ENCODE measurements at regions not wholly inside any gene's neighbourhood (a gene's known extent, or its start where the extent isn't known, plus 50 kb on each side); places are given as distances from the start of the nearest gene placed in this dataset.

GRCh38 chr11:38060920-38061319, 1462.9 kb upstream of the RAG2 start:
- POLR2A ChIA-PET = no interaction called here
- H3K27me3 Mint-ChIP-seq = no peaks in the 10 kb centered on the region
- no peaks in the 10 kb centered on the region for H3K36me3 Mint-ChIP-seq (ENCODE audit: low read depth)
- H3K27ac Mint-ChIP-seq = no peak overlapping the region
- DNase-seq = no peak
- intact Hi-C loops (cut with DNase I, micrococcal nuclease) = no loop called here
- no peaks in the 10 kb centered on the region for H3K4me1 Mint-ChIP-seq
- ATAC-seq = no peak
- CTCF ChIA-PET = no interaction called here
- no peak overlapping the region for H3K4me3 Mint-ChIP-seq
- peaks cover 12% of the 10 kb centered on the region for H3K9me3 Mint-ChIP-seq (ENCODE audit: low read depth)

GRCh38 chr11:38060136-38060535, 1462.1 kb upstream of the RAG2 start:
- H3K4me3 Mint-ChIP-seq = no peak overlapping the region
- H3K4me1 Mint-ChIP-seq = no peaks in the 10 kb centered on the region
- no peak overlapping the region for H3K27ac Mint-ChIP-seq
- ChIA-PET CTCF (no interaction called here), POLR2A (no interaction called here)
- H3K9me3 Mint-ChIP-seq (ENCODE audit: low read depth) = peaks cover 12% of the 10 kb centered on the region
- ATAC-seq (no peak), DNase-seq (no peak)
- H3K36me3 Mint-ChIP-seq (ENCODE audit: low read depth) = no peaks in the 10 kb centered on the region
- intact Hi-C loops (cut with DNase I, micrococcal nuclease) = no loop called here
- H3K27me3 Mint-ChIP-seq = no peaks in the 10 kb centered on the region

GRCh38 chr11:38046571-38047135, 1448.6 kb upstream of the RAG2 start:
- intact Hi-C loops (cut with DNase I, micrococcal nuclease) = no loop called here
- H3K4me1 Mint-ChIP-seq = no peaks in the 10 kb centered on the region
- no peak overlapping the region for H3K4me3 Mint-ChIP-seq
- no peaks in the 10 kb centered on the region for H3K27me3 Mint-ChIP-seq
- H3K27ac Mint-ChIP-seq = no peak overlapping the region
- DNase-seq = no peak
- POLR2A ChIA-PET = no interaction called here
- CTCF ChIA-PET = no interaction called here
- ATAC-seq = no peak
- no peaks in the 10 kb centered on the region for H3K36me3 Mint-ChIP-seq (ENCODE audit: low read depth)
- peaks cover 8% of the 10 kb centered on the region for H3K9me3 Mint-ChIP-seq (ENCODE audit: low read depth)

- intact Hi-C loops (cut with DNase I, micrococcal nuclease) = no loop called here
- POLR2A ChIA-PET = no interaction called here
- H3K36me3 Mint-ChIP-seq (ENCODE audit: low read depth) = no peaks in the 10 kb centered on the region
Observed at GRCh38 chr11:38043060-38043459, 1445.0 kb upstream of the RAG2 start.

GRCh38 chr11:38038777-38039176, 1440.7 kb upstream of the RAG2 start:
- ChIA-PET POLR2A (no interaction called here), CTCF (no interaction called here)
- H3K27ac Mint-ChIP-seq = no peak overlapping the region
- H3K4me1 Mint-ChIP-seq = no peaks in the 10 kb centered on the region
- H3K36me3 Mint-ChIP-seq (ENCODE audit: low read depth) = no peaks in the 10 kb centered on the region
- intact Hi-C loops (cut with DNase I, micrococcal nuclease) = no loop called here
- no peak overlapping the region for H3K4me3 Mint-ChIP-seq
- peaks cover 8% of the 10 kb centered on the region for H3K9me3 Mint-ChIP-seq (ENCODE audit: low read depth)
- ATAC-seq (no peak), DNase-seq (no peak)
- H3K27me3 Mint-ChIP-seq = no peaks in the 10 kb centered on the region

More at GRCh38 chr11:38043060-38043459, 1445.0 kb upstream of the RAG2 start:
- H3K27me3 Mint-ChIP-seq = no peaks in the 10 kb centered on the region
- ATAC-seq = no peak
- H3K4me3 Mint-ChIP-seq = no peak overlapping the region
- no peaks in the 10 kb centered on the region for H3K4me1 Mint-ChIP-seq
- no peak for DNase-seq
- peaks cover 2% of the 10 kb centered on the region for H3K9me3 Mint-ChIP-seq (ENCODE audit: low read depth)
- CTCF ChIA-PET = no interaction called here
- H3K27ac Mint-ChIP-seq = no peak overlapping the region

GRCh38 chr11:38019072-38019775, 1421.2 kb upstream of the RAG2 start:
- no peak for ATAC-seq
- intact Hi-C loops (cut with DNase I, micrococcal nuclease) = no loop called here

GRCh38 chr11:38014405-38014804, 1416.4 kb upstream of the RAG2 start:
- no peak for DNase-seq
- no peaks in the 10 kb centered on the region for H3K4me1 Mint-ChIP-seq

More at GRCh38 chr11:38019072-38019775, 1421.2 kb upstream of the RAG2 start:
- no peaks in the 10 kb centered on the region for H3K4me1 Mint-ChIP-seq
- ChIA-PET CTCF (no interaction called here), POLR2A (no interaction called here)
- DNase-seq = no peak
- H3K36me3 Mint-ChIP-seq (ENCODE audit: low read depth) = no peaks in the 10 kb centered on the region
- H3K27ac Mint-ChIP-seq = no peak overlapping the region
- H3K9me3 Mint-ChIP-seq (ENCODE audit: low read depth) = peaks cover 16% of the 10 kb centered on the region
- no peaks in the 10 kb centered on the region for H3K27me3 Mint-ChIP-seq
- no peak overlapping the region for H3K4me3 Mint-ChIP-seq

GRCh38 chr11:38013157-38013556, 1415.1 kb upstream of the RAG2 start:
- DNase-seq (no peak), ATAC-seq (no peak)
- Mint-ChIP-seq H3K4me1 (no peaks in the 10 kb centered on the region), H3K4me3 (no peak overlapping the region), H3K27ac (no peak overlapping the region), H3K9me3 (ENCODE audit: low read depth) (peaks cover 3% of the 10 kb centered on the region), H3K27me3 (no peaks in the 10 kb centered on the region), H3K36me3 (ENCODE audit: low read depth) (no peaks in the 10 kb centered on the region)
- ChIA-PET CTCF (no interaction called here), POLR2A (no interaction called here)
- intact Hi-C loops (cut with DNase I, micrococcal nuclease) = no loop called here

More at GRCh38 chr11:38014405-38014804, 1416.4 kb upstream of the RAG2 start:
- ChIA-PET CTCF (no interaction called here), POLR2A (no interaction called here)
- H3K27me3 Mint-ChIP-seq = no peaks in the 10 kb centered on the region
- H3K27ac Mint-ChIP-seq = no peak overlapping the region
- peaks cover 5% of the 10 kb centered on the region for H3K9me3 Mint-ChIP-seq (ENCODE audit: low read depth)
- intact Hi-C loops (cut with DNase I, micrococcal nuclease) = no loop called here
- no peaks in the 10 kb centered on the region for H3K36me3 Mint-ChIP-seq (ENCODE audit: low read depth)
- no peak overlapping the region for H3K4me3 Mint-ChIP-seq
- ATAC-seq = no peak

- ATAC-seq (no peak), DNase-seq (no peak)
- H3K36me3 Mint-ChIP-seq (ENCODE audit: low read depth) = no peaks in the 10 kb centered on the region
- peaks cover 1% of the 10 kb centered on the region for H3K9me3 Mint-ChIP-seq (ENCODE audit: low read depth)
- intact Hi-C loops (cut with DNase I, micrococcal nuclease) = no loop called here
- H3K27me3 Mint-ChIP-seq = no peaks in the 10 kb centered on the region
- no peaks in the 10 kb centered on the region for H3K4me1 Mint-ChIP-seq
- ChIA-PET POLR2A (no interaction called here), CTCF (no interaction called here)
- H3K4me3 Mint-ChIP-seq = no peak overlapping the region
- H3K27ac Mint-ChIP-seq = no peak overlapping the region
Observed at GRCh38 chr11:38011496-38011895, 1413.5 kb upstream of the RAG2 start.

- H3K9me3 Mint-ChIP-seq (ENCODE audit: low read depth) = peaks cover 4% of the 10 kb centered on the region
- no peak for ATAC-seq
- no peaks in the 10 kb centered on the region for H3K4me1 Mint-ChIP-seq
- CTCF ChIA-PET = no interaction called here
- H3K27me3 Mint-ChIP-seq = no peaks in the 10 kb centered on the region
- POLR2A ChIA-PET = no interaction called here
- H3K4me3 Mint-ChIP-seq = no peak overlapping the region
- DNase-seq = no peak
- intact Hi-C loops (cut with DNase I, micrococcal nuclease) = no loop called here
- H3K27ac Mint-ChIP-seq = no peak overlapping the region
- no peaks in the 10 kb centered on the region for H3K36me3 Mint-ChIP-seq (ENCODE audit: low read depth)
Observed at GRCh38 chr11:38009932-38010331, 1411.9 kb upstream of the RAG2 start.

GRCh38 chr11:38006466-38006865, 1408.4 kb upstream of the RAG2 start:
- H3K36me3 Mint-ChIP-seq (ENCODE audit: low read depth) = no peaks in the 10 kb centered on the region

GRCh38 chr11:38005597-38005996, 1407.6 kb upstream of the RAG2 start:
- no peaks in the 10 kb centered on the region for H3K4me1 Mint-ChIP-seq
- no peaks in the 10 kb centered on the region for H3K27me3 Mint-ChIP-seq
- ATAC-seq (no peak), DNase-seq (no peak)
- H3K27ac Mint-ChIP-seq = no peak overlapping the region
- H3K36me3 Mint-ChIP-seq (ENCODE audit: low read depth) = no peaks in the 10 kb centered on the region
- H3K9me3 Mint-ChIP-seq (ENCODE audit: low read depth) = peaks cover 14% of the 10 kb centered on the region
- intact Hi-C loops (cut with DNase I, micrococcal nuclease) = no loop called here
- ChIA-PET POLR2A (no interaction called here), CTCF (interaction anchor here (0.6 kb wide), 1 partner anchor 232 kb away, joined by 3 read pairs; no protein-coding TSS in a partner anchor)
- no peak overlapping the region for H3K4me3 Mint-ChIP-seq

More at GRCh38 chr11:38006466-38006865, 1408.4 kb upstream of the RAG2 start:
- intact Hi-C loops (cut with DNase I, micrococcal nuclease) = no loop called here
- Mint-ChIP-seq H3K4me3 (no peak overlapping the region), H3K27me3 (no peaks in the 10 kb centered on the region), H3K4me1 (no peaks in the 10 kb centered on the region), H3K27ac (no peak overlapping the region), H3K9me3 (ENCODE audit: low read depth) (peaks cover 10% of the 10 kb centered on the region)
- ChIA-PET CTCF (no interaction called here), POLR2A (no interaction called here)
- DNase-seq (no peak), ATAC-seq (no peak)
